NCI-H524 (cell line): ENCODE measurements at regions not wholly inside any gene's neighbourhood (a gene's known extent, or its start where the extent isn't known, plus 50 kb on each side); places are given as distances from the start of the nearest gene placed in this dataset.
"Not testable (repeated sequence)": the region's sequence is repeated elsewhere in the genome, so short reads cannot be mapped to it uniquely, and the experiment has no call there.

Experiments
- DNase-seq, 2 experiments: peaks; one replicate each; lab custom pipeline; 2025; lab: John Stamatoyannopoulos, UW

- no peak for DNase-seq
These were observed 97.6 kb upstream of the SIM2 start for GRCh38 chr21:36601362-36601761.

- DNase-seq, result no peak
These were observed 96.2 kb upstream of the SIM2 start for GRCh38 chr21:36602735-36603134.

- no peak for DNase-seq
These were observed 95.7 kb upstream of the SIM2 start for GRCh38 chr21:36603221-36603620.

- no peak for DNase-seq
These were observed 93.5 kb upstream of the SIM2 start for GRCh38 chr21:36605426-36605825.

- DNase-seq, result no peak
These were observed 92.5 kb upstream of the SIM2 start for GRCh38 chr21:36606287-36606982.

GRCh38 chr21:36606983-36607325 lies 92.0 kb upstream of the SIM2 start:
- no peak for DNase-seq

GRCh38 chr21:36608041-36608896 lies 90.6 kb upstream of the SIM2 start:
- no peak for DNase-seq

- no peak for DNase-seq
These were observed 90.1 kb upstream of the SIM2 start for GRCh38 chr21:36608897-36609225.

- no peak for DNase-seq
These were observed 89.3 kb upstream of the SIM2 start for GRCh38 chr21:36609654-36610053.

GRCh38 chr21:36610201-36610600 lies 88.7 kb upstream of the SIM2 start:
- no peak for DNase-seq

GRCh38 chr21:36610935-36611334 lies 88.0 kb upstream of the SIM2 start:
- no peak for DNase-seq

- DNase-seq, result peak in 1 of 2 experiments; percentile 34
These were observed 87.5 kb upstream of the SIM2 start for GRCh38 chr21:36611379-36611778.

GRCh38 chr21:36613059-36613458 lies 85.9 kb upstream of the SIM2 start:
- no peak for DNase-seq

GRCh38 chr21:36613554-36613953 lies 85.4 kb upstream of the SIM2 start:
- DNase-seq, result no peak

- DNase-seq, result peak in 1 of 2 experiments; percentile 22
These were observed 83.5 kb upstream of the SIM2 start for GRCh38 chr21:36615274-36615964.

GRCh38 chr21:36616773-36617172 lies 82.1 kb upstream of the SIM2 start:
- not testable (repeated sequence) for DNase-seq

- not testable (repeated sequence) for DNase-seq
These were observed 77.1 kb upstream of the SIM2 start for GRCh38 chr21:36621794-36622193.

GRCh38 chr21:36624105-36624504 lies 74.8 kb upstream of the SIM2 start:
- DNase-seq, result no peak

- DNase-seq, result no peak
These were observed 72.1 kb upstream of the SIM2 start for GRCh38 chr21:36626791-36627190.

GRCh38 chr21:36627242-36627641 lies 71.7 kb upstream of the SIM2 start:
- DNase-seq, result no peak

GRCh38 chr21:36628106-36628505 lies 70.8 kb upstream of the SIM2 start:
- DNase-seq, result no peak

GRCh38 chr21:36628761-36629460 lies 70.0 kb upstream of the SIM2 start:
- DNase-seq, result peak; percentile 31 to 48
